HG02678 (cell line): ENCODE measurements at regions not wholly inside any gene's neighbourhood (a gene's known extent, or its start where the extent isn't known, plus 50 kb on each side); places are given as distances from the start of the nearest gene placed in this dataset.

Source experiments
- ATAC-seq: cut with Tn5 transposase; IDR thresholded peaks from one replicate; pipeline ENCODE4 v1.9.1; 2021; ENCODE audit warnings: mild to moderate bottlenecking, moderate library complexity; ENCODE audit not compliant: unreplicated experiment

DNA sequence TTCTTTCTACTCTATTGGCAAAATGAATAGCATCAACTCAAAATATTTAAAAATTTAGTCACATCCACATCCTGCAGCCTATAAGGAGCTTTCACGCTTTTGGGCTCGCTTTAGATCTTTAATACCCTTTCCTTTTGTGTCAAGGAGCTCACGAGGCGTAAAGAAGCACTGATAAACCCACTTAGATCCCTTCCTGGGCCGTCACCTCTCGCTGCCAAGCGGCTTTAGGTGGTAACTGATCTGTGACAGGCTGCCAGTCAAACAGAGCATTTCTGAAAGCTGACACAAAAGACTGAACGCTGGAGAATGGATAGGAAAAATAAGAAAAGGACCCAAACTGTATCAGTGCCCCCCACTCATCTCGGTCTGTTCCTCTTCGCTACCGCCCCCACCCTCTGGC is 385.7 kb upstream of the MMS22L start:
- ATAC-seq = peak; percentile 32

DNA sequence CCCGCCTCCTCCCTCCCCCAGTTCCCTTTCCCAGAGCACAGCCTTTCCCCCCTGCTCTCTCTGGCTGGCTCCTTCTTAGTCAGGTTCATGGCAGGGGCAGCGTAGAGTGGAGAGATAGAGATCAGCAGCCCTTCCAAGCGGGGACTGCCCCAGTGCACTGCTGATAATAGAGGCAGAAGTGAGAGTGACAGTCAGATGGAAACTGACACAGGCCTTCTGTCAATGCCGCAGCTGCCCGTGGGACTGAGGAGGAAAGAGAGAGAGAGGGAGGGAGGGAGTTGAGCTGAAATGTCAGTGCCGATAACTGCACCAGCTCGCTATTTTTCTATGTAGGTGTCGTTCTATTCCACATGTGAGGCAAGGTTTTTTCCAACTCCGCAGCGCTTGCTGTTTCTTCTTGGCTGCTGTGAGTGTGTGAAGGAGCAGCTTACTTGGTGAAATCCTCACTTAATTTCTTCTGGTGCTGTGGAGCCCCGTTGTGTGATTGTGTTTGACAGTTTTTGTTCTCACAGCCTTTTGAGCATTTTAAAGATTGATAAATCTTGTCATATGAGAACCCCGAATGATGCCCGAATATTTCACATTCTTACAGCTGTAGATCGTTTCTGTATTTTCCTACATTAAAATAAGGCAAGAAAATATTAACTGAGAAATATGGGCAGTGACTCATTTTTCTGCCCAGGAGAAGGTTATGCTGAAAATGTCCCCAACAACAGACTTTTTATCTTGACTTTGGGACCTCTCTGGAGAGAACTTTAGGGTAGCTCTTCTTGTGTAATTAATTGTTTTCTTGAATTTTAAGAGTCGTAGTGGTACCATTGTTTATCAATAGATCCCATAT is 386.4 kb upstream of the MMS22L start:
- peak; percentile 99 for ATAC-seq

DNA sequence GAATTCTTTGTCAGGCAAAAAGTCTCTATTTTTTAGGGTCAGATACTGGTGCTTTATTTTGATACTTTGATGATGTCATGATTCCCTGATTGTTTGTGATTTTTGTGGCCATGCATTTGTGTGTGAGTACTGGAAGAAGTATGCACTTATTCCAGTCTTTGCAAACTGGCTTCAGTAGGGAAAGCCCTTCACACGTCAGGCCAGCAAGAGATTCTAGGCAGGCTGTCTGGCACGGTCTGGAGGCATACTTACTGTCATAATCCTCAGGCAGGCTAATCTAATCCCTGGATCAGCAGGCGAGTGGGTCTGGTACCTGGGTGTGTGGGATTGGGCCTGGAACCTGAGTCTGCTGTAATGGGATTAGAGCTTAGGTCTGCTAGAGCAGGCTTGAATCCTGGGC is 391.8 kb upstream of the MMS22L start:
- no peak for ATAC-seq

GRCh38 chr6:97677626-97678025 is 394.6 kb upstream of the MMS22L start:
- ATAC-seq = no peak

GRCh38 chr6:97687916-97688315 is 404.9 kb upstream of the MMS22L start:
- no peak for ATAC-seq

DNA sequence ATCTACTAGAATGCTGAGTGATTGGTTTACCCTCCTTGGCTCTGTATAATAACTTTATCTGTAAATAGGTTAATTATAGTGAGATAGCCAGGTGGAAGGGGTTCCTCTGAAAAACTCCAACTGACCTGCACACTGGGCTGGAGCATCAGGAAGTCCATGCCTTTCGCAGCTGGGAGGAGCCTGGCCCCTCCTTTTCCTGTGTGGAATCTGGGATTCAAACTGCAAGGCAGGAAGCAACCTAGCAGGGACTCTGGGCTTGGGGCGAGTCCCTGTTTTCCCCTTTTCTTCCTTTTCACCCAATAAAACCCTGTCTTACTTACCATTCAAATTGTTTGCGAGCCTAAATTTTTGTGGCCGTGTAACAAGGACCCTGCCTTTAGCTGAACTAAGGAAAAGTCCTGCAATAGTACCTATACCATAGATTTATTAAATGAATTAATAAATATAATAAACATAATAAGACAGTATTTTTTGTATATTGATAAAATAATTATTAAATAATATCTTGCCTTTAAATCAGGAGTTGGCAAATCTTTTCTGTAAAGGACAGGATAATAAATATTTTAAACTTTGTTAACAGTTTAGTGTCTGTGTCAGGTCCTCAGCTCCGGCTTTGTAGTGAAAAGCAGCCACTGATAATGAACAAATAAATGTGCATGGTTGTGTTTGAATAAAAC is 406.2 kb upstream of the MMS22L start:
- no peak for ATAC-seq

DNA sequence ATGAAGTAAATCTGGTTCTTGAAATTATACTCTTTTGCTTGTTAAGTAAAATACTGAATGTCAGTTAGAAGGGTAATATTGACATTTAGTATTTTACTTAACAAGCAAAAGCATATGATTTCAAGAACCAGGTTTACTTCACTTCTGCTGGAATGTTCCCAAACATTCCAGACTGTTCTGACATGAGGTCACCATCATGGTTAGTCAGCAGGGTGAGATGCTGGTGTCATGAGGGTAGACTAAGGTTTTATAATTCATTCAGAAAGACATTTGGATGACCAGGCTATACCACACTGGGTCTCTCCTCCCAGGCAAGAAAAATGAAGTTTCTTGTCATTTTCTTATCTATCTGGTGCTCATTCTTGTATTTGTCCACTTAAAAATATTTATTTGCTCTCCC is 414.4 kb upstream of the MMS22L start:
- no peak for ATAC-seq

GRCh38 chr6:97701801-97702200 is 418.8 kb upstream of the MMS22L start:
- ATAC-seq = no peak

DNA sequence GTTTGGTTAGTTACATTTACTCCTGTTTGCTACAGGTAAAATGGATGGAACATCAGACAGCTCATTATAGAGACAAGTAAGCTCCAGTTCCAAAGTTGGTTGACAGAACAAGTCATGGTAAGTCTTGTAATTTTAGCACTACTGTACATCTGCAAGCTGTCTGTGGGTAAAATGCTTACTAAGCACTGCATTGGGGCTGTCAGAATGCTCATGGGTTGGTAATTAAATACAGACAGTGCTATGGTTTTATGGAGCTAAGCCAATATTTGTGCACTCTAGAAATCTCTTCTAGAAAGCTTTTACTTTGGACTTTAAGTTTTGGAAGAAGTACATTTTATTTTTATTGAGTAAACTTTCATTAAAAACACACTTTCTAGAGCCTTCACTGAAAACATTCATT is 419.2 kb upstream of the MMS22L start:
- ATAC-seq = no peak

- no peak for ATAC-seq
Measured at GRCh38 chr6:97703661-97704060, 420.6 kb upstream of the MMS22L start.

- ATAC-seq = no peak
Measured at GRCh38 chr6:97705568-97705967, 422.6 kb upstream of the MMS22L start.

DNA sequence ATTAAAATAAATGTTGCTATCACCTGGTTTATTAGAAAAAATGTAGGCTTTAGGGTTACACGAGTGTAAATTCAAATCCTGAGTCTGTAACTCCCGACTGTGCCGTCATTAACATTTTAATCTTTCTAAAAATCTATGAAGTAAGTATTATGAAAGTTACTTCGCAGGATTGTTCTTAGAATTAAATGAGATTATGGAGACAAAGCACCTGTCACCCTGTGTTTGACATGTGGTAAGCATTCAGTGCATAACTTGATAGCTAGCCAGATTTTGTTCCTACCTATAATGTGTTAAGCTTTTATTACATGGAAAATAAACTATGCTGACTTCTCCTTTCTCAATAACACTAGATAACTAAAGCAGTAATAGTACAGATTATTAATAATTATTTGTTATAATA is 429.7 kb upstream of the MMS22L start:
- no peak for ATAC-seq

DNA sequence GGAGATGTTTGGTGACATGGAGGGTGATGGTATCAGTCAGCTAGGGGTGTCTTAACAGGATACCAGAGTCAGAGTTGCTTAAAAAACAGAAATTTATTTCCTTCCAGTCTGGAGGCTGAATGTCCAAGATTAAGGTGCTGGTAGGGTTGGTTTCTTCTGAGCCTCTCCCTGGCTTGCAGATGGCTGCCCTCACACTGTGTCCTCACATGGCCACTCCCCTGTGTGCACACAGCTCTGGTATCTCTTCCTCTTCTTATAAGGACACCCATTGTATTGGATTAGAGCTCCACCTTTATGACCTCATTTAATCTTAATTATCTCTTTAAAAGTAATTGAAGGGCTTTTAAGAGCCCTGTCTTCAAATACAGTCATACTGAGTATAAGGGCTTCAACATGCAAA is 431.8 kb upstream of the MMS22L start:
- ATAC-seq = no peak

- ATAC-seq = no peak
Measured at GRCh38 chr6:97717086-97717485, 434.1 kb upstream of the MMS22L start.

DNA sequence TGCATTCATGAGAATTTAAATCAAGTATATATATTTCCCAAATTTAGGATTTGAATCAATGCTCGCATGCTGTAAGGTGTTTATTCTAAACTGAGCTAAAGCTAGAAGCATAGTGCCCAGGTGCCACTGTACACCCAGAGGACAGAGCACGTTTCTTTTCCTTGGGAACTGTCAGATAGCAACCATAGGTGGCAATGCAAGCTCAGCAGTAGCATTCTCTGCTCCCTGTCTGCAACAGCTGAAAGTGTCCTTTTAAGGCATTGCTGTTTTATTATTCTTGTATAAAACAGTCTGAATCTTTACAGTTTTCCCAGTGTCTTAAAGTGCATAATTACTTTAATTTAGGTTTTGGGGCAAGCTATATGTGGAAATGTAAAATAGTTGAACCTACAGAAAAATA is 443.4 kb upstream of the MMS22L start:
- no peak for ATAC-seq

- ATAC-seq = no peak
Measured at GRCh38 chr6:97732045-97732444, 449.0 kb upstream of the MMS22L start.

DNA sequence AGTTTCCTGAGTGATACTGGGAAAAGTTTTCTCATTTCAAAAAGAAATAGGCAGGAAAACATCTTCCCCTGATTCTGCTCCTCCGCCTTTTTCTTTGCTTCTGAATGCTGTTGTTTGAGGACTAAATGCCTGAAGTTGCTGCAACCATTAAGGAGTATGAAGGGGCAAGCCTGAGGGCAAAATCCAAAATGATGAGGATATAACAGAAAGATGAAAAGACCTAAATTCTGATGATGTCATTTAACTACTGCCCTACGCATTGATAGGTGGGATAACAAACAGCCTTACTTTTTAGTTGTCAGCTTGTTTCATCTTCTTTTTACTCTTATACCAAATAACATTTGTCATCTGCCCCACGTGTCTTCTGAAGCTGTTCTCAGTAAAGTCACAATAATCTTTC is 474.6 kb upstream of the MMS22L start:
- no peak for ATAC-seq

- no peak for ATAC-seq
Measured at GRCh38 chr6:97765461-97765860, 482.4 kb upstream of the MMS22L start.

DNA sequence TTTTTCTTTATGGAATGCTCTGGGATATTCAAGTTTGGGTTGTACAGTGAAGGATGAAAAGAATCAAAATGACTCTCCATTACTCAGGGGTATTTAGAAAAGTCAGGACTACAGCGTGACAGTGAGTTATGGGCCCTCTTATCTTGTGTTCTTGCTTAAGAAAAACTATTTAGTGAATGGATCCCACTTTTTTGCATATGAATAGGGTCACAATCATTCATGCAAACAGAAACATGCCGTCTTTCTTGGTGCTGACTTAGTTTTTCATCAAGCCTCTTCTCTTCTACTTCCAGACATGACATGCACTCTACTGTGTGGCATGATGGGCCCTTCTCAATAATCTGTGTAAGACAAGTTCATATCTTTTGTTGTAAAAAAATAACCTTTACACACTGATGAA is 488.4 kb upstream of the MMS22L start:
- no peak for ATAC-seq

DNA sequence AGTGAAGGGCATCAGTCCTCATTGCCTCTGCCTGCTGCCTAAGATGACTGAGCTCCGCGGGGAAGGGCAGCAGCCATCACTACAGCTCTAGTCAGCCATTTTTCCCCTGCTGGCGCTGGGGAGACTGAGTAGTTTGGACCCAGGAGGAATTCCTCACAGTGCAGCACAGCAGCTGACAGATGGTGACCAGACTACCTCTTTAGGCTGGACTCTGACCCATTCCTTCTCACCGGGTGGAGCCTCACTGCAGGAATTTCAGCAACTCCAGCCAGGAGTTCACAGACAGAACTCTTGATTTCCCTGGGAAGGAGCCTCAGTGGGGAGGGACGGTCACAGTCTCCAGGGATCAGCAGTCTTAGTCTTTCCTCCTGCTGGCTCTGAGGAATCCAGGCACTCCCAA is 492.0 kb upstream of the MMS22L start:
- ATAC-seq = no peak

DNA sequence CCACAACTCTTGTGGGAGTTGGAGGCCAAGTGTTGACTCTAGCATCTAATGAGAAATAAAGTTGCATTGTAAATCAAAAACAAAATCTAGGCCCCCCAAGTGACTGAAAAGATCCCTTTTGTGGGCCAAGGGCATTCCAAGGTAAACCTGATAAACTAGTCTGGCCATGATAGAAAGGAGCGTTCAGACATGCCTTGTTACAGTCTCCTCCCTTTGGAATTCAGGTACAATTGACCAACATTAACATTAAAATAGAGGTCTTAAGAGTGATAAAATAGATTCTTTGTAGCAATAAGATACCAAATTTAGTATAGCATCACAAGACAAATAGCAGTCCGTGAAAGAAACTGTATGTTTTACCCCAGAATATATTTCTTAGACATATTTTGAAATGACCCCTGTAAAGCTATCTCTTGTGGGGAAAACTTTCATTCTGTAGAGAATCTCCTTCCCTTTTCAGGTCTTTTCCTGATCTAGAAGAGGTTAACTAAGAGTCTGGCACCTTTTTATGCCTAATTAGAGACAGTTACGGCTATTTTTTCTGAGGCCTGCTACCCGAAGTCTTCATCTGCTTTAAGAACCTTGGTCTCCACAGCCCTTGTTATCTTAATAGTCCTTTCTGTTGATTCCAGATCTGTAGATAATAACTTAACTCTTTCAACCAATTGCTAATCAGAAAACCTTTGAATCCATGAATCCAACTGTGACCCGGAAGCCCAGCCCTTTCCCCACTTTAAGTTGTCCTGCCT is 495.4 kb upstream of the MMS22L start:
- ATAC-seq = no peak
